ENCODE measurements at regions not wholly inside any gene's neighbourhood (a gene's known extent, or its start where the extent isn't known, plus 50 kb on each side); places are given as distances from the start of the nearest gene placed in this dataset.

DNA sequence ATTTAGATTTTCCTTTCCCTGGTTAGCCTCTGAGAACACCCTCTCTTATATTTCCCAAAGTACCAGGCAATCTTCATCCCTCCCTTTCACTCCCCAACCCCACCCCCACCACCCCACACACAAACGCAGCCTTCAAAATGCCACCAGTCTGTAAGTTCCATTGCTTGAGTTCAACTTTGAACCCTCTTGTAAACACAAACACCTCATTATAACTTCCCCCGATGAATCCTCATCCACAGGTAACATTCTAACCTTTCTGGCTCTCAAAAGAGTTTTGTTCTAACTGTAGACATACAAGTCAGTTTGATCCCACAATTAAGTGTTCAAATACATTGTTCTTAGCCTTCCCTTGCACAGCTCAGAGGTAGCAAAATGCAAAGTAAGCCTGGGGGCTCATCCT is 199.4 kb upstream of the FOXN3 start:
- DNase-seq, result no peak
- no peaks in the 10 kb centered on the region for H3K27me3 ChIP-seq (ENCODE audit: control insufficient read depth in 2 of 2, insufficient read depth in 2 of 2, low read length in 2 of 2)
- peaks cover 29 to 47% of the 10 kb centered on the region in 2 donors for H3K4me1 ChIP-seq (ENCODE audit: control insufficient read depth in 1 of 2, insufficient read depth in 2 of 2, low read length in 2 of 2)
- intact Hi-C loops (cut with micrococcal nuclease), result loop anchor here (5.0 to 10.0 kb wide), 5 partner anchors 49 to 298 kb away; partner anchors contain the start of gene FOXN3 (in 2 of the 2)
- Mint-ChIP-seq H3K9me3 (no peaks in the 10 kb centered on the region), H3K36me3 (peaks cover 7 to 14% of the 10 kb centered on the region in 2 donors), H3K4me3 (peak overlapping the region; percentile 88 to 96), H3K4me1 (peaks cover 60% of the 10 kb centered on the region), H3K27me3 (ENCODE audit: low read depth in 3 of 3) (peaks cover 0 to 5% (median 1%) of the 10 kb centered on the region in 3 donors), H3K27ac (peak overlapping the region; percentile 68 to 94 (median 89))
- H3K27ac ChIP-seq (ENCODE audit: low read depth in 1 of 2, low read length in 2 of 2), result peak overlapping the region in 1 of 2 donors; percentile 90
- H3K36me3 ChIP-seq (replicated peaks in 1 of 2; ENCODE audit: control insufficient read depth in 1 of 2, insufficient read depth in 2 of 2, low read length in 2 of 2), result peaks cover 5 to 8% of the 10 kb centered on the region in 2 donors
- H2AFZ ChIP-seq (ENCODE audit: insufficient read depth, low read depth, low read length, poor library complexity, severe bottlenecking), result no peak overlapping the region
- WGBS (ENCODE audit: insufficient coverage), result 13% methylated on average over 2 of the region's 2 CpGs
- H3K9ac ChIP-seq (ENCODE audit: insufficient read depth, low read length, poor library complexity, severe bottlenecking), result peak overlapping the region; percentile 28
- no peaks in the 10 kb centered on the region for H3K9me3 ChIP-seq (replicated peaks in 1 of 2; ENCODE audit: control insufficient read depth in 1 of 2, insufficient read depth in 1 of 2, low read length in 2 of 2)
- H3K4me2 ChIP-seq (replicated peaks; ENCODE audit: extremely low read depth, low read length, poor library complexity, severe bottlenecking), result peak overlapping the region; percentile 75
- H3K79me2 ChIP-seq (ENCODE audit: insufficient read depth, low read length), result peaks cover 74% of the 10 kb centered on the region
- peak overlapping the region; percentile 88 to 100 (median 96) for H3K4me3 ChIP-seq (replicated peaks in 1 of 3; ENCODE audit: low read depth in 2 of 3, low read length in 3 of 3)
- H4K20me1 ChIP-seq (ENCODE audit: insufficient read depth, low read length), result peaks cover 38% of the 10 kb centered on the region
- TF ChIP-seq, protein P1, sequence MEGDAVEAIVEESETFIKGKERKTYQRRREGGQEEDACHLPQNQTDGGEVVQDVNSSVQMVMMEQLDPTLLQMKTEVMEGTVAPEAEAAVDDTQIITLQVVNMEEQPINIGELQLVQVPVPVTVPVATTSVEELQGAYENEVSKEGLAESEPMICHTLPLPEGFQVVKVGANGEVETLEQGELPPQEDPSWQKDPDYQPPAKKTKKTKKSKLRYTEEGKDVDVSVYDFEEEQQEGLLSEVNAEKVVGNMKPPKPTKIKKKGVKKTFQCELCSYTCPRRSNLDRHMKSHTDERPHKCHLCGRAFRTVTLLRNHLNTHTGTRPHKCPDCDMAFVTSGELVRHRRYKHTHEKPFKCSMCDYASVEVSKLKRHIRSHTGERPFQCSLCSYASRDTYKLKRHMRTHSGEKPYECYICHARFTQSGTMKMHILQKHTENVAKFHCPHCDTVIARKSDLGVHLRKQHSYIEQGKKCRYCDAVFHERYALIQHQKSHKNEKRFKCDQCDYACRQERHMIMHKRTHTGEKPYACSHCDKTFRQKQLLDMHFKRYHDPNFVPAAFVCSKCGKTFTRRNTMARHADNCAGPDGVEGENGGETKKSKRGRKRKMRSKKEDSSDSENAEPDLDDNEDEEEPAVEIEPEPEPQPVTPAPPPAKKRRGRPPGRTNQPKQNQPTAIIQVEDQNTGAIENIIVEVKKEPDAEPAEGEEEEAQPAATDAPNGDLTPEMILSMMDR (IDR thresholded peaks at IDR 0.05), result no peak

GRCh38 chr14:89615421-89615820 is 198.4 kb upstream of the FOXN3 start:
- intact Hi-C loops (cut with micrococcal nuclease), result loop anchor here (5.0 to 10.0 kb wide), 5 partner anchors 48 to 299 kb away; partner anchors contain the start of gene FOXN3 (in 2 of the 2)
- Histone ChIP-seq H3K27me3 (ENCODE audit: control insufficient read depth in 2 of 2, insufficient read depth in 2 of 2, low read length in 2 of 2) (no peaks in the 10 kb centered on the region), H2AFZ (ENCODE audit: insufficient read depth, low read depth, low read length, poor library complexity, severe bottlenecking) (no peak overlapping the region), H3K4me3 (replicated peaks in 1 of 3; ENCODE audit: low read depth in 2 of 3, low read length in 3 of 3) (peak overlapping the region in 1 of 3 experiments; percentile 96), H3K9ac (ENCODE audit: insufficient read depth, low read length, poor library complexity, severe bottlenecking) (no peak overlapping the region), H4K20me1 (ENCODE audit: insufficient read depth, low read length) (peaks cover 46% of the 10 kb centered on the region), H3K36me3 (replicated peaks in 1 of 2; ENCODE audit: control insufficient read depth in 1 of 2, insufficient read depth in 2 of 2, low read length in 2 of 2) (peaks cover 5 to 16% of the 10 kb centered on the region in 2 donors), H3K4me2 (replicated peaks; ENCODE audit: extremely low read depth, low read length, poor library complexity, severe bottlenecking) (no peak overlapping the region), H3K79me2 (ENCODE audit: insufficient read depth, low read length) (peaks cover 84% of the 10 kb centered on the region), H3K9me3 (replicated peaks in 1 of 2; ENCODE audit: control insufficient read depth in 1 of 2, insufficient read depth in 1 of 2, low read length in 2 of 2) (no peaks in the 10 kb centered on the region), H3K4me1 (ENCODE audit: control insufficient read depth in 1 of 2, insufficient read depth in 2 of 2, low read length in 2 of 2) (peaks cover 29 to 47% of the 10 kb centered on the region in 2 donors), H3K27ac (ENCODE audit: low read depth in 1 of 2, low read length in 2 of 2) (no peak overlapping the region)
- Mint-ChIP-seq H3K9me3 (no peaks in the 10 kb centered on the region), H3K27me3 (ENCODE audit: low read depth in 3 of 3) (peaks cover 0 to 3% (median 0%) of the 10 kb centered on the region in 3 donors), H3K36me3 (peaks cover 14 to 21% of the 10 kb centered on the region in 2 donors), H3K27ac (peak overlapping the region in 1 of 7 donors; percentile 23), H3K4me3 (no peak overlapping the region), H3K4me1 (peaks cover 52% of the 10 kb centered on the region)
- TF ChIP-seq, protein P1 (IDR thresholded peaks at IDR 0.05), result no peak
- no CpG with 5 or more reads among the region's 3 CpGs for WGBS (ENCODE audit: insufficient coverage)
- DNase-seq, result no peak
